Ovary (tissue), 7 donors: ENCODE measurements at regions not wholly inside any gene's neighbourhood (a gene's known extent, or its start where the extent isn't known, plus 50 kb on each side); places are given as distances from the start of the nearest gene placed in this dataset.

Experiments used
- DNase-seq, 5 donors: peaks; one replicate each; pipeline ENCODE4 v3.0.0-alpha.2; 2019 to 2020
- H3K27ac ChIP-seq, 2 donors: fragments of 200-600 bp; one replicate each; pipeline versions ENCODE4 v1.5.1 to v1.8.0; 2019 to 2022
- H3K27me3 ChIP-seq: fragments of 200-600 bp; one replicate; pipeline ENCODE4 v1.8.0; 2022
- H3K36me3 ChIP-seq: fragments of 200-600 bp; sonication (generic); one replicate; pipeline ENCODE4 v1.5.1; 2019
- H3K4me1 ChIP-seq: one replicate; pipeline ENCODE4 v1.8.1; 2013; ENCODE audit warnings: mild to moderate bottlenecking, moderate library complexity; ENCODE audit not compliant: insufficient read depth
- H3K4me3 ChIP-seq: fragments of 200-600 bp; sonication (generic); one replicate; pipeline ENCODE4 v1.5.1; 2017
- H3K9me3 ChIP-seq, 2 donors: fragments of 200-600 bp in 1 of 2; sonication (generic) in 1 of 2; one replicate each; pipeline versions ENCODE4 v1.5.1 to v1.8.1; 2013 to 2019; ENCODE audit warnings: mild to moderate bottlenecking in 1 of 2, moderate library complexity in 1 of 2
- EP300 ChIP-seq: sonication (generic); formaldehyde crosslinking; IDR thresholded peaks from one replicate; pipeline ENCODE4 v1.6.1; 2017; ENCODE audit warnings: antibody characterized with exemption
- POLR2A ChIP-seq: fragments of 450-650 bp; IDR thresholded peaks from one replicate; pipeline ENCODE4 v1.6.1; 2017; ENCODE audit warnings: antibody characterized with exemption, mild to moderate bottlenecking, moderate library complexity
- whole genome bisulfite sequencing, 3 donors: extraction: QIAGEN DNeasy Blood & Tissue Kit in 1 of 3; methylation state at CpG; one replicate each; pipeline versions ENCODE4 v1.1.5 to v1.1.7; 2013 to 2017; 5-methylcytosine and 5-hydroxymethylcytosine counted together
- intact Hi-C, 4 donors: fragments of 100-400 bp; cut with DNase I; formaldehyde crosslinking; loops; one replicate each; pipeline versions ENCODE4 v1.11.0 to v1.15.1; 2022 to 2023
- TF ChIP-seq, protein P1 (sequence below), 3 donors: fragments of 450-650 bp in 2 of 3; fragments of 200-600 bp in 1 of 3; IDR thresholded peaks; one replicate each; pipeline versions ENCODE4 v1.5.1 to v1.8.0; 2016 to 2022; ENCODE audit warnings: antibody characterized with exemption in 3 of 3, mild to moderate bottlenecking in 1 of 3
- donor health status: DM: no; HTN: no; CAD: no; lungs with moderate emphysema.
- donor health status: DM: no; HTN: no; CAD: no.
- donor health status: Bipolar disorder and iron deficiency.
- donor health status: DM: no; HTN: no; CAD: no.
- donor health status: DM: yes; HTN: yes; CAD: no.

DNA sequence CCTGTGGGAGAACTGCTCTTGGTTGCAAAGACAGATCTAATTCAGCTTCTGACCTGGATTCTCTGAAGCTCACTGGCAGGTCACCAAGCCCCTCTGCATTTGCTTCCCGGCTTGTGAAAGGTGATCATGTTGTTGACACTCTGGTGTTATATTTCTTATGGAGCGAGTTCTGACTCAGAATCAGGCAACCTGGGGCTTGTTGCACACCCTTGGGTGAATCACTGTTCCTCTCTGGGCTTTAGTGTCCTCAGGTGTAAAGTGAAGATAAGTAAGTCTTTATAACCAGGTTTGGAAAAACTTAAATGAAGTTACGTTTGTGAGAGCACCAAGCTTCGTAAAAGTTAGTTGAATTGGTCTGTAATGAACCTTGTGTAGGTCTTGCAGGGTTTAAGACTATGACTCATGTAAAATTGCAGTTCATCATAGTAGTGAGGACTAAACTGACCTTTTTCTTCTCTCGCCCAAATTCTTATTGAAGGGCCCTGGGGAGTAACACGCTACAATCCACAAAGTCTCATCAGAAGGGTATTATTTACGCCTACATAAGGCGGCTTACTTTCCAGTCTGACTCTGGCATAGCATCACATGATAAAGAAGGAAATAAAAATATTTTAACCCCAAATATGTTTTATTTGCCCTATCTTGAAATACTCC lies 218.6 kb downstream of the TMEM38B start:
- H3K4me1 ChIP-seq, result peaks cover 1% of the 10 kb centered on the region
- intact Hi-C loops, result no loop called here
- WGBS, 3 donors, result 39 to 60% (median 56%) methylated on average over 8 of the region's 8 CpGs
- H3K27ac ChIP-seq, result no peak overlapping the region
- H3K9me3 ChIP-seq, result no peaks in the 10 kb centered on the region
- no peaks in the 10 kb centered on the region for H3K27me3 ChIP-seq
- H3K4me3 ChIP-seq, result no peak overlapping the region
- no peaks in the 10 kb centered on the region for H3K36me3 ChIP-seq
- no peak for TF ChIP-seq EP300
- TF ChIP-seq POLR2A, result no peak
- TF ChIP-seq, protein P1, sequence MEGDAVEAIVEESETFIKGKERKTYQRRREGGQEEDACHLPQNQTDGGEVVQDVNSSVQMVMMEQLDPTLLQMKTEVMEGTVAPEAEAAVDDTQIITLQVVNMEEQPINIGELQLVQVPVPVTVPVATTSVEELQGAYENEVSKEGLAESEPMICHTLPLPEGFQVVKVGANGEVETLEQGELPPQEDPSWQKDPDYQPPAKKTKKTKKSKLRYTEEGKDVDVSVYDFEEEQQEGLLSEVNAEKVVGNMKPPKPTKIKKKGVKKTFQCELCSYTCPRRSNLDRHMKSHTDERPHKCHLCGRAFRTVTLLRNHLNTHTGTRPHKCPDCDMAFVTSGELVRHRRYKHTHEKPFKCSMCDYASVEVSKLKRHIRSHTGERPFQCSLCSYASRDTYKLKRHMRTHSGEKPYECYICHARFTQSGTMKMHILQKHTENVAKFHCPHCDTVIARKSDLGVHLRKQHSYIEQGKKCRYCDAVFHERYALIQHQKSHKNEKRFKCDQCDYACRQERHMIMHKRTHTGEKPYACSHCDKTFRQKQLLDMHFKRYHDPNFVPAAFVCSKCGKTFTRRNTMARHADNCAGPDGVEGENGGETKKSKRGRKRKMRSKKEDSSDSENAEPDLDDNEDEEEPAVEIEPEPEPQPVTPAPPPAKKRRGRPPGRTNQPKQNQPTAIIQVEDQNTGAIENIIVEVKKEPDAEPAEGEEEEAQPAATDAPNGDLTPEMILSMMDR (IDR thresholded peaks at IDR 0.05), result no peak
- DNase-seq, result no peak

DNA sequence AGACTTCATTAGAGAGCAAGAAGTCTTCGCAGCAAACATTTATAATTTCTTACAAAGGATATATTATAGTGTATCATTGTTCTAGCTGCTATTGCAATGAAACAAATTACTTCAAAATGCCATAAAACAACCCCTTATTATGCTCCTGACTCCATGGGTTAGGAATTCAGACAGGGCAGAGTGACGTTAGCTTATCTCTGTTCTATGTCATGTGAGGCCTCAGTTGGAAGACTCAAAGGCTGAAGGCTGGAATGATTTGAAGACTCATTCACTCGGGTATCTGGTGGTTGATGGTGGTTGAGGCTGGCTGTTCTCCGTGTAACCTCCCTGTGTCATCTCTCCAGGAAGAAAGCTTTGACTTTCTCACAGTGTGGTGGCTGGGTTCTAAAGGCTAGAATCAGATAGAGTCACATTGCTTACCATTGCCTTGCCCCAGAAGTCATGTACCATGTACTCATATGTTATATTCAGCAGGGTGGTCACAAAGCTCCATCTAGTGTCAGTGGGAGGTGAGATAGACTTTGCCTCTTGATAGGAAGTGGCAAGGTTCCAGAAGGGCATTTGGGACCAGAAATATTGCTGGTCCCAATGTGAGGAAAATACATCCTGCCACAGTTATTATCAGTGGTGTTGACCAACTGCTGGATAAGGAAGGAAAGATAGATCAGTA lies 226.9 kb downstream of the TMEM38B start:
- Histone ChIP-seq H3K4me1 (no peaks in the 10 kb centered on the region), H3K9me3 (no peaks in the 10 kb centered on the region), H3K27ac (no peak overlapping the region), H3K4me3 (no peak overlapping the region), H3K27me3 (no peaks in the 10 kb centered on the region), H3K36me3 (no peaks in the 10 kb centered on the region)
- no peak for DNase-seq
- intact Hi-C loops, result no loop called here
- TF ChIP-seq POLR2A, result no peak
- WGBS, 3 donors, result 39 to 71% (median 46%) methylated on average over 4 of the region's 4 CpGs

DNA sequence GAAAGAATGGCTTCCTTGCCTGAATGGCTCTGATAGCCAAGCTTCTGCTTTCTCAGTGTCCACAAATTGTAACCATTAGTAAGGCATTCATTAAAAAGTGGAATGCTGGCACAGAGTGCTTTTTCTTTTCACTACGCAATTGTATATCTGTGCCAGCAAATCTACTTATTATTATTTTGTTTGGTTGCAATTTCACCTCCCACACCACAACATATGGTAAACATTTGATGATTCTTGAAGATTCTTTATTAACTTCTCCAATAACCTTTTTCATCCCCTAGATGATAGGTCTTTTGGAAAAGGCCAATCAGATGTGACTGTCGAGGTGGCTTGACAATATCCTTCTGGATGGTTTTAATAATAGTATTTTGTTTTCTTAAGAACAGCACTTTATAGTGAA lies 234.1 kb downstream of the TMEM38B start:
- Histone ChIP-seq H3K27ac (no peak overlapping the region), H3K4me3 (no peak overlapping the region), H3K4me1 (no peaks in the 10 kb centered on the region), H3K36me3 (no peaks in the 10 kb centered on the region), H3K27me3 (no peaks in the 10 kb centered on the region), H3K9me3 (no peaks in the 10 kb centered on the region)
- no peak for DNase-seq
- intact Hi-C loops, result no loop called here
- TF ChIP-seq POLR2A (no peak), EP300 (no peak)
- TF ChIP-seq, protein P1 (IDR thresholded peaks at IDR 0.05), result no peak
- 55 to 62% (median 59%) methylated on average over 2 of the region's 2 CpGs for WGBS, 3 donors

DNA sequence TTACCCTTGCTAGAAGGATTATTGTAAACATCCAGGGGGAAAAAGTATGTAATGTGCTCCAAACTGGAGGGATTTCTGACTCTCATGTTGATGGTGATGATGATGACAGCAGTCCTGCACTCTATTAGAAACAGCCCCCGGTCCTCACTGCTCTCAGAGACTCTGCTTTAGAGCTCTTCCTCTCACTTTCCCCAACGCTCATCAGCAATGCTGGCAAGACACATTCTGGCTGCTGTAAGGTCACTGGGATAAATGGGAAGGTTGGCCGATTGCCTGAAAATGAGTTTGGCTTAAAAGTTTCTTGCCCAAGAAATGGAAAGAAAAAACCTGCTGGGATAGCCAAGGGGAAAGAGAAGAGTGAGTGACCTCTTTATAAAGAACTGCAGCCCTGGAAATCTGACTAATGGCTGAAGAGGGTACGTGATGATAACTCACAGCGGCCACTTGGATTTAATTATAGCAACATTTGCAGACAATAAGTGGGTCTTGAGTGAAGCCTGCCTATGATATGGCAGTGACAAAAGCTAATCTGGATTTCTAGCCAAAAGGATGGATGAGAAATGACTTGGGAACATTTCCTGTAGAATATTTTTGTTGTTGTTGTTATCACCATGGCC lies 235.8 kb downstream of the TMEM38B start:
- Histone ChIP-seq H3K27ac (no peak overlapping the region), H3K4me3 (no peak overlapping the region), H3K27me3 (no peaks in the 10 kb centered on the region), H3K36me3 (no peaks in the 10 kb centered on the region), H3K9me3 (no peaks in the 10 kb centered on the region), H3K4me1 (no peaks in the 10 kb centered on the region)
- no peak for DNase-seq
- intact Hi-C loops, result no loop called here
- WGBS, 3 donors, result 47% methylated on average over 5 of the region's 5 CpGs
- TF ChIP-seq EP300 (no peak), POLR2A (no peak)

DNA sequence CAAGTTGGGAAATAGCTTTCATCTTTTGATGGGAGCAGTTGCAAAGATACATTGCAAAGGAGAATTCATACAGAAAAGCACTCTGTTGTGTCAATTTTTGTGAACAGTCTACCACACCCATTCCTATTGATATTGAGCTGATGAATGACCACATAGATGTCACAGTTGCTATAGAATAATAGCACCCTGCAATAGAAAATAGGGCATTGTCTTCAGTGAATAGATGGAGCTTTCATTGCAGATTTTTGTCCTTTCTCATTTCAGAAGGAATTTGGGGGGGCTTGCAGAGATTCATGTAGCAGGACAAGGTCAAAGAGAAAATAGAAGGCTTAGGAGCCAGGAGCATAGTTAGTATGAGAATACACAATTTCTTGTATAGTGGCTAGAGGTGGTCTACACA lies 237.9 kb downstream of the TMEM38B start:
- H3K4me3 ChIP-seq, result no peak overlapping the region
- no peak for DNase-seq
- no peak overlapping the region for H3K27ac ChIP-seq
- no peaks in the 10 kb centered on the region for H3K27me3 ChIP-seq
- no peaks in the 10 kb centered on the region for H3K36me3 ChIP-seq
- no peaks in the 10 kb centered on the region for H3K4me1 ChIP-seq
- TF ChIP-seq EP300, result no peak
- no peak for TF ChIP-seq POLR2A
- TF ChIP-seq, protein P1 (IDR thresholded peaks at IDR 0.05), result no peak
- intact Hi-C loops, result no loop called here
- no peaks in the 10 kb centered on the region for H3K9me3 ChIP-seq
